ENCODE measurements at regions not wholly inside any gene's neighbourhood (a gene's known extent, or its start where the extent isn't known, plus 50 kb on each side); places are given as distances from the start of the nearest gene placed in this dataset.

DNA sequence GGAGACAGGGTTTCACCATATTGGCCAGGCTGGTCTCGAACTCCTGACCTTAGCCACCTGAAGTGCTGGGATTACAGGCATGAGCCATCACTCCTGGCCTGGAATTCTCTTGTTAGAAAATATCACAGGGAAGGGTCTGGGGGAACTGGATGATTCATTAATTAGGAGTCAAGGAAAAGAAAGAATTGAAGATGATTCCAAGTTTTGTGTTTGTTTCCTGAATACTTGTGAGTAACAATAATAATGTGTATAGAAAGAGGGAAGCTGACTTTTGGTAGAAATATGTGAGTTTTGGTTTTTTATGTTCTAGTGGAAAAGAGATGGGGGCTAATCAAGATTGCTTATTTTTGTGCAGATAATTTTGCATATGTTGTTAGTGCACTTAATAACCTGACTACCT, 77.3 kb upstream of the CLNK start:
- TF ChIP-seq POLR2AphosphoS5 (IDR thresholded peaks at IDR 0.05; ENCODE audit: low read depth, low read length) (no peak), JUND (IDR thresholded peaks at IDR 0.05) (no peak), EGR1 (IDR thresholded peaks at IDR 0.05; ENCODE audit: low read depth) (no peak), FOSL1 (IDR thresholded peaks at IDR 0.05; ENCODE audit: low read depth) (no peak), CEBPB (IDR thresholded peaks at IDR 0.05; ENCODE audit: low read depth) (no peak)
- TF ChIP-seq, protein P1, sequence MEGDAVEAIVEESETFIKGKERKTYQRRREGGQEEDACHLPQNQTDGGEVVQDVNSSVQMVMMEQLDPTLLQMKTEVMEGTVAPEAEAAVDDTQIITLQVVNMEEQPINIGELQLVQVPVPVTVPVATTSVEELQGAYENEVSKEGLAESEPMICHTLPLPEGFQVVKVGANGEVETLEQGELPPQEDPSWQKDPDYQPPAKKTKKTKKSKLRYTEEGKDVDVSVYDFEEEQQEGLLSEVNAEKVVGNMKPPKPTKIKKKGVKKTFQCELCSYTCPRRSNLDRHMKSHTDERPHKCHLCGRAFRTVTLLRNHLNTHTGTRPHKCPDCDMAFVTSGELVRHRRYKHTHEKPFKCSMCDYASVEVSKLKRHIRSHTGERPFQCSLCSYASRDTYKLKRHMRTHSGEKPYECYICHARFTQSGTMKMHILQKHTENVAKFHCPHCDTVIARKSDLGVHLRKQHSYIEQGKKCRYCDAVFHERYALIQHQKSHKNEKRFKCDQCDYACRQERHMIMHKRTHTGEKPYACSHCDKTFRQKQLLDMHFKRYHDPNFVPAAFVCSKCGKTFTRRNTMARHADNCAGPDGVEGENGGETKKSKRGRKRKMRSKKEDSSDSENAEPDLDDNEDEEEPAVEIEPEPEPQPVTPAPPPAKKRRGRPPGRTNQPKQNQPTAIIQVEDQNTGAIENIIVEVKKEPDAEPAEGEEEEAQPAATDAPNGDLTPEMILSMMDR (IDR thresholded peaks at IDR 0.05 in 2 of 3, conservative IDR thresholded peaks at IDR 0.05 in 1 of 3; ENCODE audit: borderline replicate concordance in 1 of 3, insufficient read depth in 1 of 3, low read depth in 2 of 3, low read length in 2 of 3), result no peak
- TF ChIP-seq, protein P2, sequence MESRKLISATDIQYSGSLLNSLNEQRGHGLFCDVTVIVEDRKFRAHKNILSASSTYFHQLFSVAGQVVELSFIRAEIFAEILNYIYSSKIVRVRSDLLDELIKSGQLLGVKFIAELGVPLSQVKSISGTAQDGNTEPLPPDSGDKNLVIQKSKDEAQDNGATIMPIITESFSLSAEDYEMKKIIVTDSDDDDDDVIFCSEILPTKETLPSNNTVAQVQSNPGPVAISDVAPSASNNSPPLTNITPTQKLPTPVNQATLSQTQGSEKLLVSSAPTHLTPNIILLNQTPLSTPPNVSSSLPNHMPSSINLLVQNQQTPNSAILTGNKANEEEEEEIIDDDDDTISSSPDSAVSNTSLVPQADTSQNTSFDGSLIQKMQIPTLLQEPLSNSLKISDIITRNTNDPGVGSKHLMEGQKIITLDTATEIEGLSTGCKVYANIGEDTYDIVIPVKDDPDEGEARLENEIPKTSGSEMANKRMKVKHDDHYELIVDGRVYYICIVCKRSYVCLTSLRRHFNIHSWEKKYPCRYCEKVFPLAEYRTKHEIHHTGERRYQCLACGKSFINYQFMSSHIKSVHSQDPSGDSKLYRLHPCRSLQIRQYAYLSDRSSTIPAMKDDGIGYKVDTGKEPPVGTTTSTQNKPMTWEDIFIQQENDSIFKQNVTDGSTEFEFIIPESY (IDR thresholded peaks at IDR 0.05; ENCODE audit: extremely low read depth, insufficient replicate concordance, low read length), result no peak
- TF ChIP-seq, protein P3, sequence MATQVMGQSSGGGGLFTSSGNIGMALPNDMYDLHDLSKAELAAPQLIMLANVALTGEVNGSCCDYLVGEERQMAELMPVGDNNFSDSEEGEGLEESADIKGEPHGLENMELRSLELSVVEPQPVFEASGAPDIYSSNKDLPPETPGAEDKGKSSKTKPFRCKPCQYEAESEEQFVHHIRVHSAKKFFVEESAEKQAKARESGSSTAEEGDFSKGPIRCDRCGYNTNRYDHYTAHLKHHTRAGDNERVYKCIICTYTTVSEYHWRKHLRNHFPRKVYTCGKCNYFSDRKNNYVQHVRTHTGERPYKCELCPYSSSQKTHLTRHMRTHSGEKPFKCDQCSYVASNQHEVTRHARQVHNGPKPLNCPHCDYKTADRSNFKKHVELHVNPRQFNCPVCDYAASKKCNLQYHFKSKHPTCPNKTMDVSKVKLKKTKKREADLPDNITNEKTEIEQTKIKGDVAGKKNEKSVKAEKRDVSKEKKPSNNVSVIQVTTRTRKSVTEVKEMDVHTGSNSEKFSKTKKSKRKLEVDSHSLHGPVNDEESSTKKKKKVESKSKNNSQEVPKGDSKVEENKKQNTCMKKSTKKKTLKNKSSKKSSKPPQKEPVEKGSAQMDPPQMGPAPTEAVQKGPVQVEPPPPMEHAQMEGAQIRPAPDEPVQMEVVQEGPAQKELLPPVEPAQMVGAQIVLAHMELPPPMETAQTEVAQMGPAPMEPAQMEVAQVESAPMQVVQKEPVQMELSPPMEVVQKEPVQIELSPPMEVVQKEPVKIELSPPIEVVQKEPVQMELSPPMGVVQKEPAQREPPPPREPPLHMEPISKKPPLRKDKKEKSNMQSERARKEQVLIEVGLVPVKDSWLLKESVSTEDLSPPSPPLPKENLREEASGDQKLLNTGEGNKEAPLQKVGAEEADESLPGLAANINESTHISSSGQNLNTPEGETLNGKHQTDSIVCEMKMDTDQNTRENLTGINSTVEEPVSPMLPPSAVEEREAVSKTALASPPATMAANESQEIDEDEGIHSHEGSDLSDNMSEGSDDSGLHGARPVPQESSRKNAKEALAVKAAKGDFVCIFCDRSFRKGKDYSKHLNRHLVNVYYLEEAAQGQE (IDR thresholded peaks at IDR 0.05; ENCODE audit: low read depth), result no peak
- TF ChIP-seq, protein P4, sequence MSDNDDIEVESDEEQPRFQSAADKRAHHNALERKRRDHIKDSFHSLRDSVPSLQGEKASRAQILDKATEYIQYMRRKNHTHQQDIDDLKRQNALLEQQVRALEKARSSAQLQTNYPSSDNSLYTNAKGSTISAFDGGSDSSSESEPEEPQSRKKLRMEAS (IDR thresholded peaks at IDR 0.05), result no peak
